Neuronal stem cell (in vitro differentiated cells): ENCODE measurements at regions not wholly inside any gene's neighbourhood (a gene's known extent, or its start where the extent isn't known, plus 50 kb on each side); places are given as distances from the start of the nearest gene placed in this dataset.

ENCODE experiments used
- DNase-seq: peaks from one replicate; pipeline ENCODE4 v3.0.0-alpha.2; 2013; ENCODE audit warnings: low spot score
- H2AFZ ChIP-seq: one replicate; pipeline ENCODE4 v1.6.1; 2013; ENCODE audit warnings: mild to moderate bottlenecking, low read length, inconsistent platforms
- H2AK5ac ChIP-seq: 2 replicates; pipeline ENCODE4 v1.6.1; 2013; ENCODE audit warnings: low read depth, mild to moderate bottlenecking, inconsistent platforms, low read length, moderate library complexity, mixed read lengths
- H2BK120ac ChIP-seq: 2 replicates; pipeline ENCODE4 v1.6.1; 2013; ENCODE audit warnings: low read depth, mild to moderate bottlenecking, inconsistent platforms, low read length, moderate library complexity, mixed read lengths
- H2BK12ac ChIP-seq: one replicate; pipeline ENCODE4 v1.6.1; 2013; ENCODE audit warnings: low read length, inconsistent platforms
- H2BK15ac ChIP-seq: 2 replicates; pipeline ENCODE4 v1.6.1; 2013; ENCODE audit warnings: mild to moderate bottlenecking, low read length, inconsistent platforms, mixed read lengths
- H2BK5ac ChIP-seq: one replicate; pipeline ENCODE4 v1.6.1; 2013; ENCODE audit warnings: inconsistent platforms, mild to moderate bottlenecking, low read length, moderate library complexity
- H3K14ac ChIP-seq: one replicate; pipeline ENCODE4 v1.6.1; 2013; ENCODE audit warnings: low read length, inconsistent platforms
- H3K18ac ChIP-seq: 2 replicates; pipeline ENCODE4 v1.6.1; 2013; ENCODE audit warnings: low read length, inconsistent platforms
- H3K23ac ChIP-seq: 2 replicates; pipeline ENCODE4 v1.6.1; 2013; ENCODE audit warnings: low read depth, mild to moderate bottlenecking, mixed read lengths, low read length, inconsistent platforms; ENCODE audit not compliant: poor library complexity
- H3K27ac ChIP-seq: replicated peaks from 3 replicates; pipeline ENCODE4 v1.5.1; 2013; ENCODE audit warnings: low read length, inconsistent platforms
- H3K27me3 ChIP-seq, 3 experiments: 2 replicates each; pipeline ENCODE4 v1.6.1; 2013; ENCODE audit warnings: low read length in 3 of 3, mild to moderate bottlenecking in 2 of 3, inconsistent platforms in 1 of 3, low read depth in 1 of 3, mixed read lengths in 1 of 3, moderate library complexity in 1 of 3; ENCODE audit not compliant: control insufficient read depth in 3 of 3, insufficient read depth in 3 of 3
- H3K36me3 ChIP-seq, 2 donors: replicated peaks in 1 of 2; 2 replicates each; pipeline ENCODE4 v1.6.1; 2013; ENCODE audit warnings: low read length in 2 of 2; ENCODE audit not compliant: control insufficient read depth in 2 of 2, insufficient read depth in 2 of 2
- H3K4ac ChIP-seq: 2 replicates; pipeline ENCODE4 v1.6.1; 2013; ENCODE audit warnings: inconsistent platforms, mild to moderate bottlenecking, low read length, moderate library complexity
- H3K4me1 ChIP-seq, 2 donors: 1 replicate in 1 of 2; 2 replicates in 1 of 2; pipeline ENCODE4 v1.6.1; 2013; ENCODE audit warnings: low read length in 2 of 2, low read depth in 1 of 2; ENCODE audit not compliant: control insufficient read depth in 2 of 2, insufficient read depth in 1 of 2
- H3K4me2 ChIP-seq: one replicate; pipeline ENCODE4 v1.6.1; 2013; ENCODE audit warnings: mild to moderate bottlenecking, low read length, inconsistent platforms; ENCODE audit not compliant: insufficient read depth, poor library complexity, severe bottlenecking
- H3K4me3 ChIP-seq, 2 donors: 2 replicates each; pipeline ENCODE4 v1.5.1; 2013; ENCODE audit warnings: low read length in 2 of 2, mild to moderate bottlenecking in 2 of 2, inconsistent platforms in 1 of 2, moderate library complexity in 1 of 2
- H3K79me1 ChIP-seq: one replicate; pipeline ENCODE4 v1.6.1; 2013; ENCODE audit warnings: low read depth, mild to moderate bottlenecking, inconsistent platforms, low read length, moderate library complexity
- H3K9ac ChIP-seq: one replicate; pipeline ENCODE4 v1.6.1; 2013; ENCODE audit warnings: mild to moderate bottlenecking, low read depth, low read length, inconsistent platforms; ENCODE audit not compliant: poor library complexity
- H3K9me3 ChIP-seq, 2 donors: replicated peaks in 1 of 2; 2 replicates each; pipeline versions ENCODE3 to v1.6.1; 2013; ENCODE audit warnings: low read length in 2 of 2, mild to moderate bottlenecking in 2 of 2, inconsistent platforms in 1 of 2, low read depth in 1 of 2, mixed read lengths in 1 of 2, moderate library complexity in 1 of 2; ENCODE audit not compliant: control insufficient read depth in 2 of 2, insufficient read depth in 1 of 2
- H4K8ac ChIP-seq: one replicate; pipeline ENCODE4 v1.6.1; 2013; ENCODE audit warnings: low read depth, mild to moderate bottlenecking, inconsistent platforms, low read length, moderate library complexity
- H4K91ac ChIP-seq: one replicate; pipeline ENCODE4 v1.6.1; 2013; ENCODE audit warnings: low read length, low read depth, mild to moderate bottlenecking, inconsistent platforms; ENCODE audit not compliant: poor library complexity
- WGBS, 2 donors: extraction: QIAGEN DNeasy Blood & Tissue Kit; methylation state at CpG; one replicate each; pipeline ENCODE4 v1.1.7; 2013; ENCODE audit warnings: missing lambda C conversion rate in 2 of 2, mixed read lengths in 1 of 2; ENCODE audit not compliant: insufficient read length in 2 of 2, insufficient replicate concordance in 1 of 2; ENCODE audit errors: extremely low coverage in 2 of 2; 5-methylcytosine and 5-hydroxymethylcytosine counted together

GRCh38 chr16:65933703-65934102 is 432.8 kb upstream of the CDH5 start:
- H3K4ac ChIP-seq = no peak overlapping the region
- H3K9ac ChIP-seq = no peak overlapping the region
- no peak overlapping the region for H2BK120ac ChIP-seq
- no peak overlapping the region for H3K18ac ChIP-seq
- H3K4me2 ChIP-seq = no peak overlapping the region
- WGBS, 2 donors = no CpG with 5 or more reads among the region's 4 CpGs
- H3K14ac ChIP-seq = no peak overlapping the region
- H2AK5ac ChIP-seq = no peak overlapping the region
- no peak overlapping the region for H2AFZ ChIP-seq
- no peaks in the 10 kb centered on the region for H3K36me3 ChIP-seq
- no peak overlapping the region for H4K8ac ChIP-seq
- no peaks in the 10 kb centered on the region for H3K27me3 ChIP-seq
- no peak overlapping the region for H4K91ac ChIP-seq
- H3K4me1 ChIP-seq = no peaks in the 10 kb centered on the region
- H3K4me3 ChIP-seq = no peak overlapping the region
- H3K23ac ChIP-seq = no peak overlapping the region
- H2BK15ac ChIP-seq = no peak overlapping the region
- H3K27ac ChIP-seq = no peak overlapping the region
- H3K79me1 ChIP-seq = no peaks in the 10 kb centered on the region
- H2BK12ac ChIP-seq = no peak overlapping the region
- H3K9me3 ChIP-seq = peaks cover 0 to 4% of the 10 kb centered on the region in 2 donors
- H2BK5ac ChIP-seq = no peak overlapping the region
- DNase-seq = no peak

- Histone ChIP-seq H4K91ac (no peak overlapping the region), H4K8ac (no peak overlapping the region), H2AK5ac (no peak overlapping the region), H3K23ac (no peak overlapping the region), H3K27me3 (no peaks in the 10 kb centered on the region), H3K4ac (no peak overlapping the region), H3K4me2 (no peak overlapping the region), H3K36me3 (no peaks in the 10 kb centered on the region), H2AFZ (no peak overlapping the region), H2BK120ac (no peak overlapping the region), H3K4me1 (no peaks in the 10 kb centered on the region), H3K4me3 (no peak overlapping the region), H2BK12ac (no peak overlapping the region), H3K9me3 (peaks cover 0 to 4% of the 10 kb centered on the region in 2 donors), H3K79me1 (no peaks in the 10 kb centered on the region), H2BK15ac (no peak overlapping the region), H3K27ac (no peak overlapping the region), H3K14ac (no peak overlapping the region), H3K9ac (no peak overlapping the region), H2BK5ac (no peak overlapping the region), H3K18ac (no peak overlapping the region)
- DNase-seq = no peak
- WGBS, 2 donors = no CpG with 5 or more reads among the region's 7 CpGs
These were observed 434.0 kb upstream of the CDH5 start for GRCh38 chr16:65932350-65933072.

GRCh38 chr16:65922923-65923322 is 443.6 kb upstream of the CDH5 start:
- Histone ChIP-seq H3K36me3 (no peaks in the 10 kb centered on the region), H3K4me3 (no peak overlapping the region), H3K4me2 (no peak overlapping the region), H3K4ac (no peak overlapping the region), H3K23ac (no peak overlapping the region), H3K27me3 (no peaks in the 10 kb centered on the region), H3K4me1 (peaks cover 5 to 8% of the 10 kb centered on the region in 2 donors), H2BK12ac (peak overlapping the region; percentile 77), H2AK5ac (no peak overlapping the region), H2BK15ac (no peak overlapping the region), H3K9me3 (no peaks in the 10 kb centered on the region), H3K9ac (no peak overlapping the region), H4K8ac (no peak overlapping the region), H3K18ac (peak overlapping the region; percentile 74), H3K27ac (no peak overlapping the region), H3K79me1 (no peaks in the 10 kb centered on the region), H3K14ac (no peak overlapping the region), H4K91ac (no peak overlapping the region), H2BK120ac (peak overlapping the region; percentile 51), H2BK5ac (no peak overlapping the region), H2AFZ (no peak overlapping the region)
- WGBS, 2 donors = no CpG with 5 or more reads among the region's 4 CpGs
- DNase-seq = no peak

- no peaks in the 10 kb centered on the region for H3K36me3 ChIP-seq
- H3K4me1 ChIP-seq = peaks cover 5 to 8% of the 10 kb centered on the region in 2 donors
- WGBS, 2 donors = no CpG with 5 or more reads among the region's 6 CpGs
- no peak for DNase-seq
- no peak overlapping the region for H2AFZ ChIP-seq
- H3K27me3 ChIP-seq = no peaks in the 10 kb centered on the region
- H4K91ac ChIP-seq = no peak overlapping the region
- H2BK12ac ChIP-seq = no peak overlapping the region
- no peak overlapping the region for H4K8ac ChIP-seq
- H3K14ac ChIP-seq = no peak overlapping the region
- H3K18ac ChIP-seq = no peak overlapping the region
- H3K23ac ChIP-seq = no peak overlapping the region
- H3K4me2 ChIP-seq = no peak overlapping the region
- H3K4ac ChIP-seq = no peak overlapping the region
- H3K79me1 ChIP-seq = no peaks in the 10 kb centered on the region
- no peak overlapping the region for H2BK120ac ChIP-seq
- no peak overlapping the region for H3K27ac ChIP-seq
- no peaks in the 10 kb centered on the region for H3K9me3 ChIP-seq
- no peak overlapping the region for H3K9ac ChIP-seq
- no peak overlapping the region for H2BK15ac ChIP-seq
- no peak overlapping the region for H2BK5ac ChIP-seq
- no peak overlapping the region for H3K4me3 ChIP-seq
- H2AK5ac ChIP-seq = no peak overlapping the region
These were observed 446.5 kb upstream of the CDH5 start for GRCh38 chr16:65919986-65920376.
